Activated CD4-positive, alpha-beta T cell treated with anti-CD3 and anti-CD28 coated beads, Interleukin-2, amount 10 ng/mL, durations not matched to agents 24 days and 14 days (primary cell): ENCODE measurements at regions not wholly inside any gene's neighbourhood (a gene's known extent, or its start where the extent isn't known, plus 50 kb on each side); places are given as distances from the start of the nearest gene placed in this dataset.
"Not testable (repeated sequence)": the region's sequence is repeated elsewhere in the genome, so short reads cannot be mapped to it uniquely, and the experiment has no call there.

Source experiments
- DNase-seq: peaks from one replicate; pipeline ENCODE4 v3.0.0; 2022
- H3K27ac Mint-ChIP-seq: one replicate; pipeline ENCODE4 v1.8.0; 2022; ENCODE audit warnings: mild to moderate bottlenecking, mixed read lengths
- H3K27me3 Mint-ChIP-seq: one replicate; pipeline ENCODE4 v1.8.0; 2022; ENCODE audit warnings: mixed read lengths
- H3K36me3 Mint-ChIP-seq: one replicate; pipeline ENCODE4 v1.8.0; 2022; ENCODE audit warnings: low read depth, mild to moderate bottlenecking, mixed read lengths
- H3K4me1 Mint-ChIP-seq: one replicate; pipeline ENCODE4 v1.8.0; 2021; ENCODE audit warnings: mixed read lengths
- H3K4me3 Mint-ChIP-seq: one replicate; pipeline ENCODE4 v1.8.0; 2022; ENCODE audit warnings: mild to moderate bottlenecking, moderate library complexity, mixed read lengths
- H3K9me3 Mint-ChIP-seq: one replicate; pipeline ENCODE4 v1.8.0; 2021; ENCODE audit warnings: mixed read lengths
- intact Hi-C: fragments of 100-400 bp; cut with micrococcal nuclease; formaldehyde crosslinking; loops from one replicate; pipeline ENCODE4 v1.15.1; 2023

DNA sequence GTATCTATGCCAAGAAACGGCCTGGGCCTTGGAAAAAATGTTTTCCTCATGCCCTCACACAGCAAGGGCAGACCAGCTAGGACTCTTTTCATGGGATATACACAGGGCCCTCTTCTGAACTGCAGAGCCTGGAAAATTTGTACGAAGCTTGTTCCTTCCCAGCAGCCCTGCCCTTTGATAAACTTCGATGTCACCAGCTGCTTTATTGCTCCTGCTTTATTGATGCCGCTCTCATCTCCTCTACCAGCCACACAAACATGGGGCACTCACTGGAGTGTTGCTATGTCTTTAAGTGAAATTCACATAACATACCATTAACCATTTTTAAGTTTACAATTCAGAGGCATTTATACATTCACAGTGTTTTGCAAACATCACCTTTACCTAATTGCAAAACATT, 197.9 kb downstream of the KTN1 start:
- Mint-ChIP-seq H3K36me3 (no peaks in the 10 kb centered on the region), H3K4me1 (peaks cover 4% of the 10 kb centered on the region), H3K9me3 (peaks cover 4% of the 10 kb centered on the region), H3K27ac (no peak overlapping the region), H3K27me3 (peaks cover 3% of the 10 kb centered on the region), H3K4me3 (no peak overlapping the region)
- intact Hi-C loops = no loop called here
- no peak for DNase-seq

DNA sequence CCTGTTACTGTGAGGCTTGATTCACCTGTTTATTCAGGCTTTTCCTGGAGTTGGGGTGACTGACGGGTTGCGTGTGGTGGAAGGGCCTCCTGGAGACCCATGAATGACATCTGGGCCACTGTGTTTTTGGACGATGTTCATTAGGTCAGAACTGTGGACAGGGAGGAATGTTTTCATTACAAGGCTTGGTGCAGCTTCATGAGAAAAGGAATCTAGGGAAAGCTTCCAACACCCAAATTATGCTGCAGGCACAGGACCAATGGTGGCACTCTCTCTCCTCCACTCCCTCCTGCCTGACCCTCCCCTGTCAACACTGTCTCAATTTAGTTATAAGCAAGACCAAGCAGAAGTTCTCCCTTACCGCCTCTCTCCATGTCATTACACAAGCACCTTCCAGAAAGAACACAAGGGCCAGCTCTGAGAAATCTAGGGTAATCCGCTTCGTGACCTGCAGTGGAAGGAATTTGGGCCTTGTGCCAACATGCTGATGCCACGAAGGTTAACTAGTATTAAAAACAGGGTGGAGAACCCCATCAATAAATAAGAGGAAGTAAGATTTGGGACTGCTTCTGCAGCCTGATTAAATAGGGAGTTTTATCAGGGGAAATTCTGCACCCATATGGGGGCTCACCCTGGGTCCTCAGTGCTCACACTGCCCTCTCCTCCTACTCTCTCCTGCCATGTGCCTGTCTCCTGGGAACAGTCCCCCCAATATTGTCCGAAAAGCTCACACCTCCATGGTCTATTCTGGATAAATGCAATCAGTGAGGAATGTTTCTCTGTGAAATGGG, 200.3 kb downstream of the KTN1 start:
- intact Hi-C loops = no loop called here
- Mint-ChIP-seq H3K4me1 (peaks cover 4% of the 10 kb centered on the region), H3K27me3 (peaks cover 11% of the 10 kb centered on the region), H3K27ac (no peak overlapping the region), H3K9me3 (peaks cover 6% of the 10 kb centered on the region), H3K36me3 (peaks cover 2% of the 10 kb centered on the region), H3K4me3 (no peak overlapping the region)
- no peak for DNase-seq

DNA sequence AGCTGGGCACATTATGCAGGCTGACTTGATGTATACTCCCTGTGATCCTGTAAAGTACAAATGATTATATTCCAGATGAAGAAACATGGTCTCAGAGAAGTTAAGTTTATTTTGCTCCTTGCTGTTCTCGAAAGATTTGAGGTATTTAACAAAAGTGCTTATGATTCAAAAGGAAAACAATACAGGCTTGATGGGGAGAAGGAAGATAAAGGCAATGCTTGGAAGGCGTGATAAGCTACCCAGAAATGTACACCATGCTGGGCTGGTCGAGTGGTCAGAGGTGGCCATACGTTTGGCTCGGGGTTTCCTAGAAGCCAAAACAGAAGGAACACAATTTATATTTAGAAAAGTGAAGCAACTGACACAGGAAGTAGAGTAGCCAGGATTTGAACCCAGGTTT, 201.0 kb downstream of the KTN1 start:
- Mint-ChIP-seq H3K36me3 (peaks cover 2% of the 10 kb centered on the region), H3K27ac (no peak overlapping the region), H3K27me3 (peaks cover 16% of the 10 kb centered on the region), H3K4me1 (peaks cover 4% of the 10 kb centered on the region), H3K4me3 (no peak overlapping the region), H3K9me3 (peaks cover 6% of the 10 kb centered on the region)
- DNase-seq = no peak
- intact Hi-C loops = no loop called here

DNA sequence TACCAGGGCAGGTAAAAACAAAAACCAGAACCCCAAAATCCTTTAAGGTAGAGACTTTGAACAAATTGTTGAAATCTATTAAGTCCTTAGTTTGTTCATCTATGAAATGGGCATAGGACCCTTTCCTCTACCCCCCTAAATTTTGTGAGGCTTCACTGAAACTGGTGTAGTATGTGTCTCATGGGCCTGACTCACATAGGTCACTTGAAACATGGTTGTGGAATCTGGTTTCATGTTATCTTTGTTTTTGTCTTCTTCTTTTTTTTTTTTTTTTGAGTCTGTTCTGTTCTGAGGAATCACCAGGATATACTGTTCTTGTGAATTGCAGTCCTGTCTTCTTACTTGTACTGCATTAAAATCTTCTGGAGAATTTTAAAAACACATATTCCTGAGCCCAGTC, 202.2 kb downstream of the KTN1 start:
- Mint-ChIP-seq H3K36me3 (peaks cover 2% of the 10 kb centered on the region), H3K9me3 (peaks cover 15% of the 10 kb centered on the region), H3K4me1 (peaks cover 4% of the 10 kb centered on the region), H3K27me3 (peaks cover 22% of the 10 kb centered on the region), H3K27ac (no peak overlapping the region), H3K4me3 (no peak overlapping the region)
- no peak for DNase-seq
- intact Hi-C loops = no loop called here

DNA sequence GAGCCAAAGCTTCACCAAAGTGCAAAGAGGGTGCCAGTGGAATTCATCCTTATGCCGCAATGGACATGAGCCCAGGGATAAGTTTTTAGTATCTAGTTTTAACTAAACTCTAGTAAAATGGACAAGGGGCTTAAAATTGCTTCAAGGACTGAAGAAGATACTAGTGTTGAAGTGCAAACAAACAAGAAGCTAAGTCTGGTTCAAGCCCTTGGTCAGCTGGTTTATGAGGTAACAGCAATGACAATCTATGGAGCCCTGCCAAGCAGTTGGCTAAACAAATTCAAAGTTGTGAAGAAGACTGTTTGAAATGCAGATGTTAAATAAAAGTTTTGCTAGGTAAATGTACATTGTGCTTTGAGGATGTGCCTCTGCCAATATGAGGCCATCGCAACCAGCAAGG, 209.4 kb downstream of the KTN1 start:
- Mint-ChIP-seq H3K9me3 (peaks cover 16% of the 10 kb centered on the region), H3K36me3 (no peaks in the 10 kb centered on the region), H3K27ac (no peak overlapping the region), H3K4me3 (no peak overlapping the region), H3K27me3 (peaks cover 17% of the 10 kb centered on the region), H3K4me1 (peaks cover 4% of the 10 kb centered on the region)
- intact Hi-C loops = no loop called here
- no peak for DNase-seq

DNA sequence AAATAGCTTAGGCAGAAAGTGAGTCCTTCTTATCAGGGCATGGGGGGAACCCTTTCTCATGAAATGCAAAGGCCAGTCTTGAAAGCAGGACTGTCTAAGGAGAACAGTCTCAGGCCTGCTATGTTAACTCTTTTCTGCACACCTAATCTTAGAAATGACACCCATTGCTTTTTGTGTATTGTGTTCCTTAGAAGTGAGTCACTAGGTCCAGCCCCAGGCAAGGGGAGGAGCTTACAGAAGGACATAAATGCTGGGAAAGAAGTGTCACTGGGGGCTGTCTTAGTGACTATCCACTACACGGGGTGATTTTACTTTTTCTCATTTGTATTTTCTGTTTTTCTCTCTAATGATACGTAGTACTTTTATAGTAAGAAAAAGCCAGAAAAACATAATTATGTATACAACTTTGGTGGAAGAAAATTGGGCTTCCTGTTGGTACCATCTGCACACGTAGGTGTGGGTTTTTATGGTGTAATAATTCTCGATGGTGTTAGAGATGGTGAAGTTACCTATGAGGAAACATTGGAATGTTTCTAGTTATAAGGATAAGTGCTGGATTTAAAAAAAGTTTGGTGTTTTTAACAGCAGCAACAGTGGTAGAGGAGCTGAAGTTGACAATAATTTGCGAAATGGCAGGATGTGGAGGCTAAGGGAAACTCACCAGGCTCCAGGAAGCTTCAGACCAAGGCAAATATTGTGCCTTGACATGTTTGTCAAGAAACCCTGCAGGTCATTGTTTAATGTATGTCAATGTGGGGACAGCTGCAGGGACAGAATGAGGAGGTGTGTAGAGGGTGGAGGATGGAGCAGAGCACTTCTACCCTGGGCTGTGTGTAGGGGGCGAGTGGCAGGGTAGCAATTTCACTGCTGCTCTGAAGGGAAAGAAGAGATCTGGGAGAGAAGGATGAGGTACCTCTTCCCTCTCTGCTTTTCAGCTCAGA, 214.9 kb downstream of the KTN1 start:
- no peak overlapping the region for H3K27ac Mint-ChIP-seq
- peaks cover 8% of the 10 kb centered on the region for H3K9me3 Mint-ChIP-seq
- H3K4me3 Mint-ChIP-seq = no peak overlapping the region
- DNase-seq = no peak
- H3K27me3 Mint-ChIP-seq = no peaks in the 10 kb centered on the region
- H3K36me3 Mint-ChIP-seq = no peaks in the 10 kb centered on the region
- peaks cover 14% of the 10 kb centered on the region for H3K4me1 Mint-ChIP-seq
- intact Hi-C loops = no loop called here

DNA sequence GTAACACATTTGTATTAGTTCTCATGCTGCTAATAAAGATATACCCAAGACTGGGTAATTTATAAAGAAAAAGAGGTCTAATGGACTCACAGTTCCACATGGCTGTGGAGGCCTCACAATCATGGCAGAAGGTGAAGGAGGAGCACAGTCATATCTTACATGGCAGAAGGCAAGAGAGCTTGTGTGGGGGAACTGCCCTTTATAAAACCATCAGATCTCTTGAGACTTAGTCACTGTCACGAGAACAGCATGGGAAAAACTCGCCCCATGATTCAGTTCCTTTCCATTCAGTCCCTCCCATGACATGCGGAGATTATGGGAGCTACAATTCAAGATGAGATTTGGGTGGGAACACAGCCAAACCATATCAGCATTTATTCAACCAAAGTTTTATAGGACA, 216.5 kb downstream of the KTN1 start:
- intact Hi-C loops = not testable (repeated sequence)

DNA sequence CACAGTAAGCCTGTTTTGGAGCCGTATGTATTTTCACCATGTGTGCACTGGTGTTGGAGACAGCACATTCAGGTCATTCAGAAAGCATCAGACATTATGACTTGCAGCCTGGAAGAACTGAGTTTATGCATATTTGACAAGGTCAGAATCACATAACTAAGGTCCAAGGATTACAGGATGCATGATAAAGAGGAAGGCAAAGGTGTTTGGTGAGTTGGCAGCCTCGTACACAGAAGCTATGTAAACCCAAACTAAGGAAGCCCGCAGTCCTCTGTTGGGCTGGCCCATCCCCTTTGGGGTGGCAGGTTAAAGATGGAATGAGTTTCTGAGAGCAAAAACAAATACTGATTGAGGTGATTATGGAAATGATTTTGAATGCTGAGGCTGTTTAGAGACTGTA, 218.4 kb downstream of the KTN1 start:
- intact Hi-C loops = no loop called here
- Mint-ChIP-seq H3K36me3 (peaks cover 14% of the 10 kb centered on the region), H3K4me1 (peaks cover 33% of the 10 kb centered on the region), H3K27ac (no peak overlapping the region), H3K27me3 (no peaks in the 10 kb centered on the region), H3K4me3 (no peak overlapping the region), H3K9me3 (peaks cover 35% of the 10 kb centered on the region)
- no peak for DNase-seq

More for the DNA sequence above, 216.5 kb downstream of the KTN1 start:
- peaks cover 21% of the 10 kb centered on the region for H3K9me3 Mint-ChIP-seq
- not testable (repeated sequence) for H3K27ac Mint-ChIP-seq, H3K4me3 Mint-ChIP-seq, H3K36me3 Mint-ChIP-seq, H3K27me3 Mint-ChIP-seq, DNase-seq
- peaks cover 21% of the 10 kb centered on the region for H3K4me1 Mint-ChIP-seq

DNA sequence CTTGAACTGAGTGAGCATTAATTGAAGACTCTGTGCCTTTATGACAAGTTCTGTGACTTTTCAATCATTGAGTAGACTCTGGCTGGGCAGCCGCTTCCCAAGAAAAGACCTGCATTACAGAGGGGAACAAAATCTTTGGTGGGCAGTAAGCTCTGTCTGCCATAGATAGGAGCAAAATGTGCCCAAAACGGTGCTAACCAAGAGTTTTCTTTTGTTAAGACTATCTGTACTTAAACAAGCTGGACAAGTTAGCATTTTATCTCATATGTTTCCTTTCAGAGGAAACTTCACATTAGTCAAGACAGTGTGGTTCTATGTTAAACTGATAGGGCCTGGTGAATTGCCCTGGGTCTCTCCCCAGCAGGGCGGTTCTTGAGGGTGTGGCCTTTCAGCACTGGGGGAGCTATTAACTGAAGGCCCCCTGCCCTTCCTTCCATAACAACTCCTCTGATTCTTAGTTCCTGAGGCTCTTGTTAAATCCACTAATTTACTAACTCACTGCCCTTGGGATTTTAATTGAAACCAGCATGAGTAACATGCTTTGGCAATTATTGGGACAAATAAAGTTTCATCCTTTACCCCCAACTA, 219.6 kb downstream of the KTN1 start:
- no peak for DNase-seq
- intact Hi-C loops = no loop called here
- peaks cover 16% of the 10 kb centered on the region for H3K36me3 Mint-ChIP-seq
- H3K4me1 Mint-ChIP-seq = peaks cover 45% of the 10 kb centered on the region
- peaks cover 38% of the 10 kb centered on the region for H3K9me3 Mint-ChIP-seq
- H3K27me3 Mint-ChIP-seq = no peaks in the 10 kb centered on the region
- H3K4me3 Mint-ChIP-seq = no peak overlapping the region
- no peak overlapping the region for H3K27ac Mint-ChIP-seq

DNA sequence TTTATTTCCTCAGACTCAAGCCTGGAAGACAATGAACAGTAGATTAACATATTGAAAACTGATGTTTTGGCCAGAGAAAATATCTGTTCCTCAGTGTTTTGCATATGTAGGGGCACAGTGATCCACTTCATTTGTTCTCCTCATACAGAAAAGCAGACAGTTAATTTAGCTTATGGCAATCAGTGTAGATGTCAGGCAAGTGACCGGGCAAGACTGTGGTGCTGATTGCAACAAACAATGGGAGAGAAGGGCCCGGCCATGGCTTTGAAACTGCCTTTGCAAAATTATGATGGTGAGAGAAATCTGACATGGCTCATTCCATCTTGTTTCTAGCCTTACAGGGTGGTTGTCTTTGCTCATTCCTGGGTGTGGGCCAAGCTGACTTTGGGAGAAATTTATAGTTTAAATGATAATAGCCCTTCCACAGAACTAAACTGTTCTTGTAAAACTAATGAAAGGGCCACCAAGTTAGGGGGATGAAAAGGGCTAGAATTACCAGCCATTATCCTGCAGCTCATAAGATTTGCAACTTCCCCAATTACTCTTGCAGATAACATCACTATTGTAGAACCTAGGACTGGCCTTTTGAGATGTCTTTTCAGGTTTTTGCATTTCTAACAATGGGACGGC, 220.3 kb downstream of the KTN1 start:
- peaks cover 39% of the 10 kb centered on the region for H3K9me3 Mint-ChIP-seq
- intact Hi-C loops = no loop called here
- peaks cover 50% of the 10 kb centered on the region for H3K4me1 Mint-ChIP-seq
- H3K27ac Mint-ChIP-seq = no peak overlapping the region
- DNase-seq = no peak
- no peak overlapping the region for H3K4me3 Mint-ChIP-seq
- H3K36me3 Mint-ChIP-seq = peaks cover 16% of the 10 kb centered on the region
- H3K27me3 Mint-ChIP-seq = no peaks in the 10 kb centered on the region

DNA sequence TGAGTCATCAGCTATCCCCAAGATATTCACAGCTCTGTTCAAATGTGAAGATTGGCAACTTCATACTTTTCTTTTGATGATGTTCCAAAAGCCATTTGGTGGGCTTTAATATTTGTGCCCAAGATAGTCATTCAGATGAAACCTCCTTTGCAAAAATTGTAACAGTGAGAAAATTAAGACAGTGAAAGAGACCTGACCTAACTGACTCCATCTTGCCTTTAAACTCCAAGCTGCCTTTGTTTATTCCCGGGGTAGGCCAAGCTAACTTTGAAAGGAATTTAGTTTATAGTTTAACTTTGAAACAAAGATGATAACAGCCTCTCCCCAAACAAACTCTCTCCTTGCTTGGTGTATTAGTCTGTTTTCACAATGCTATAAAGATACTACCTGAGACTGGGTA, 221.1 kb downstream of the KTN1 start:
- no peak overlapping the region for H3K27ac Mint-ChIP-seq
- no peak for DNase-seq
- intact Hi-C loops = no loop called here
- H3K36me3 Mint-ChIP-seq = peaks cover 16% of the 10 kb centered on the region
- H3K9me3 Mint-ChIP-seq = peaks cover 39% of the 10 kb centered on the region
- no peak overlapping the region for H3K4me3 Mint-ChIP-seq
- no peaks in the 10 kb centered on the region for H3K27me3 Mint-ChIP-seq
- peaks cover 56% of the 10 kb centered on the region for H3K4me1 Mint-ChIP-seq

DNA sequence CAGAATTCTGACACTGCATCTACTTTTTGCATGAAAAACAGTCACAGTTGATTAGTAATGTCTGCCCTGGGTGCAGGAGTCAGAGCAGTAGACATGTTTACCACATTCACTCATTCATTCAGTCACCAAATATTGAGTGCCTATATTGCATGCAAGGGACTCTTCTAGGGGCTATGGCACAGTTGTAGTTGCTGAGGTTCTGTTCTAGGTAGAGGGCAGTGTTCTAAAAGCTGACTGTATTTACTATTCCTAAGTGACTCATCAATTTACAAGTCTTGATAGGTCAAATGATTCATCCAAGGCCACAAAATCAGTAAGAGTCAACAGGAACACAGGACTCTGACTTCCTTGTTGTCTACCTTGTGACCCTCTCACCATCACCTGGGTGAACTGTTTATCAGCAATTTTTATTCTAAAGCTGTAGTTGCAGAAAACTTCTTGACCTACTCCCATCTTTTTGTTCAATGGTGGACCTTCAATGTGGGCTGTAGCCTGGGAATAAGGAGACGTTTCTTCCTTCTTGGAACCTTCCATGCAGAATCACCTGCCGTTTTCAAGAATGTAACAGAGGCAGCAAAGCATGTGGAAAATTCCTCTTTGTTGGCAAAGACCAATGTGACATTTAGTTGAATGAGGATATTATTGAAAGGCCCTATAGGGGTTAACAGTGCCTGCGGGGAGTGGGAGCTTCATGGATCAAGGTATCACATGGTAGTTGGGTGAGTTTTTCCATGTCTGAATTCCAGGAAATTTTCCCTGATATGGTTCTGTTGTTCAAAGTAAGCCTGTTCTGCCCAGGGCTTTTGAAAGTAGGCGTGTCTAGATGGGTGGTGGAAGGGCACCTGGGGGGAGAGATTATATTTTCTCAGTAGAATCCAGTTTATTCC, 223.2 kb downstream of the KTN1 start:
- Mint-ChIP-seq H3K4me3 (peak overlapping the region; percentile 39), H3K27ac (peak overlapping the region; percentile 85), H3K9me3 (peaks cover 46% of the 10 kb centered on the region), H3K36me3 (peaks cover 26% of the 10 kb centered on the region), H3K4me1 (peaks cover 72% of the 10 kb centered on the region), H3K27me3 (no peaks in the 10 kb centered on the region)
- DNase-seq = no peak
- intact Hi-C loops = no loop called here
